ENCODE measurements at regions not wholly inside any gene's neighbourhood (a gene's known extent, or its start where the extent isn't known, plus 50 kb on each side); places are given as distances from the start of the nearest gene placed in this dataset.

DNA sequence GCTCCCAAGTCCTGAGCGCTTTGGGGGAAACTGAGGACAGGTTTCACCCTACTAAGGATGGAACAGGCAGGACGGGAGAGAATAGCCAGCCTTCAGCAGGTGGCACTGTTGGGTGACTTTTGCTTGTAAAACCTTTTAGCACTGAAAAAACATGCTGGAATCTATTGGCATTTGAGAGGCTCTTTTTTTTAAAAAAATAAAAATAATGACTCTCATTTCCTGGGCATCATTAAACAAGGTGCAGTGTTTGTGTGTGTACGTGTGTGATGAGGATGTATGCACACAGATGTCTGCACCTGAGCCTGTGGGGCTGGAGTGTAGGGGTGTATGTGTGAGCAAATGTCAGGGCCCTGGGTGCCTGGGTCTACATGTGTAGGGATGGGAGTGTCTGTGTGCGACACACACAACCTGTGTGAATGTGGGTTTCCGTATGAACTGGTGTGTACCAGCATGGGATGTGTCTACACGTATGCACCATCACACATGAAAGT is 177.9 kb downstream of the RPS24 start:
- TF ChIP-seq CTCF (IDR thresholded peaks at IDR 0.05) = peak; percentile 20
- TF ChIP-seq EZH2 (IDR thresholded peaks at IDR 0.05; ENCODE audit: borderline replicate concordance, insufficient read depth, low read depth, low read length, poor library complexity, severe bottlenecking) = no peak
